Stimulated activated CD4-positive, alpha-beta T cell treated with anti-CD3 and anti-CD28 coated beads, Interleukin-1b, Interleukin-23, amount 100 ng/mL, for 24 hours (primary cell): ENCODE measurements at regions not wholly inside any gene's neighbourhood (a gene's known extent, or its start where the extent isn't known, plus 50 kb on each side); places are given as distances from the start of the nearest gene placed in this dataset.

Experiments
- DNase-seq, 4 experiments: peaks; one replicate each; pipeline ENCODE4 v3.0.0-alpha.2; 2020; ENCODE audit warnings: low read depth in 4 of 4, low spot score in 1 of 4

DNA sequence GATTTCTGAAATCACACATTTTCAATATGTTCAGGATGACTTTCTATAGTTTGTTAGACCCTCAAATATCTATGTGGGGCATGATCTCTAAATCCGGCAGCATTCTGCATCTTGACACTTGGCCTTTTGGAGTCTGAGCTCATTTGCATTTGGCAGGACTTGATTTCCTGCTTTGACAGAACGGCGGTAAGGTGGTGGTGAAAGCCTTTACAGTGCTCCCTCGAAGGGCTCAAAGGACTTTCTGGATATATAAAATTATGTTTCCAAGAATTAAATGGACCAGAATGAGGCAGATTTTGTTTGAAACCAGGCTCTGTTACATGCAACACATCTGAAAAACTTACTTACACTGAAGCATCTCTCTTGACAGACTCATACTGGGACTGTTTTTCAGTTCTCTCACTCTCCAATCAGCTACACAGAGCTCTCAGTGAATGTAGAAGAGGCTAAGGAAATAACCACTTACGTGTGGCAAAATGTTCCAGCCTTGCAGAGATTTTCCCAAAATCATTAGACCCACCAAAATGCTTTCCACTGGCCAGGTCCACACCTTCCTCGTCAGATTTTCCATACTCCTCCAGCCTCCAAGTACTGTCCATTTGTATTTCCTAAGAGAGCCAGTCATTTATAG lies 207.2 kb downstream of the SPRY2 start:
- no peak for DNase-seq

DNA sequence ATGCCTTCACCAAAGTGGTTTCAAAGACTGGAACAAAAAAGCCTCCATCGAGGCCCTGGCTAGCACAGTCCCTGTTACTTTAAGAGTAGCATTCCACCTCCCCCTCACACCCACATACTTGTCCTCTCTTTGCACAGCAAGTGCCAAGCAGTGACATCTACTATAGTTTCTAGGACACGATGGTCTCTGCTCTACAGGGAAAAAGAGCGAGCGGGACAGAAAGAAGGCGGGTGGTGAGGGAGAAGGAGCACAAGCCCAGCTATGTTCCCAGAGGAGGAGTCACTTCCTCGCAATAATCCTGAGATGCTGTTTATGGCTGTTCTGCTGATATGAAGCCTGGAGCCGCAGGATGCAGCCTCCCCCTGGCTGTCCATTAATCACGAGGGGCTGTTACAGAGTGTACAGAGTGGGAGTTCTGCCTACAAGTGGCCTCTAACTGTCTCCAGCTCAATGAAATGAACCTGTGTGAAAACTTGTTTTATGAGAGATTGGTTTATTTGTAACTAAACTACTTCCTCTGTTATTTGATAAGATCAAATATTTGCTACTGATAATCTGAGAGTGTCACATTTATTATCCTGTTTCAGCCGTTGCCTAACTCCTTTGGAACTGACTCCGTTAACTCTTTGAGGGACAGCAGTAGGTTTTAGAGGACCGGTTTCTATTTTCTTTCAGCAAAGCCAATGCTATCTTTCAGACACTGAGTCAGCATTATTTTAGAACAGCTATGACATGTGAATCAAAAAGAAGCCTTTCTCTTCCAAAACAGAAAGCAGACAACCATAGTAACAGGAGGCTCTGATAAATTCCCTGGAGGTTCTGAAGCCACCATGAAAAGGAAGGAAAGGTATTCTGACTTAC lies 208.0 kb downstream of the SPRY2 start:
- no peak for DNase-seq

DNA sequence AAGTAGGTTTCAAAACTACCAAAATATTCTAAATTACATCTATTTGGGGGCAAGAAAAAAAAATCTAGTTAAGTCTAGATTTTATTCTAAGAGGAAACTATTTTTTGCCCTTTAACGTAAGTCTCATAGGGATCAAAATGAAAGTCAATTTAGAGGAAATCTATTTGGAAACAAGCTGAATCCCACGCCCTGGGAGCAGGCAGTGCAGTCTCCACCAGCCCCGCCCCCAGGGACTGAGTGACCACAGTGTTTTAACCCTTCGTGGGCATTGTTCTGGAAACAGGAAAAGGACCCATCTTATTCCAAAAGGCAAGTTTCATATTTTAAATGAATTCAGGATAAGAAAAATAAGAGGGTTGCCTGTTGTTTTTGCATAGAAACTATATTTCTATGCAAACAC lies 209.7 kb downstream of the SPRY2 start:
- DNase-seq: no peak

DNA sequence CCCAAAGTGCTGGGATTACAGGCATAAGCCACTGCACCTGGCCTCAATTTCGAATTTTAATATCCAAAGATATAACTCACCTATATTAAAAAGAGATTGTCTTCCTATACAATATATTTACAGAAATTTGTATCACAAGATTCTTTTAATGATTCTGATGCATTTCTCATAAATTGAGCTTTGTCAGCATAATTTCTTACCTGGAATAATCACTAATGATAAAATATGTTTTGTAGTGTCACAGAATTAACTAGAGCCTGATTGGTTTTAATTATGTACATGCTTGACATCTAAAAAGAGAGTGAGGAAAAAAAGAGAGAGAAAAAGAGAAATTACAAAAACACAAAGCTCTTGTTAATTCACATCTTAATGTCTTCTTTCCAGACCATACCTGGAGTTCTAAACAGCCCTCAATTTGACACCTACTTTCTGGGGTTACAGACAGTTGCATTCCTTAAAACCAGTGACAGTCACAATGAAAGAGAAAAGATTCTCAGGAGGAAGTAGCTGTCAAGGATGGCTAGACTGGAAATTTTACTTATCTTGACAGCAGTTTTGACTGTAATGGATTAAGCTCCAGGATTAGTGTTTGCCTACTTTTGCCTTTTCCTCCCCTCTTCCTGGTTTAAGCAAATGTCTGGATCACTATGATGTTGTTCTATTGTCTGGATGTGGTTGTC lies 214.4 kb downstream of the SPRY2 start:
- DNase-seq: no peak

DNA sequence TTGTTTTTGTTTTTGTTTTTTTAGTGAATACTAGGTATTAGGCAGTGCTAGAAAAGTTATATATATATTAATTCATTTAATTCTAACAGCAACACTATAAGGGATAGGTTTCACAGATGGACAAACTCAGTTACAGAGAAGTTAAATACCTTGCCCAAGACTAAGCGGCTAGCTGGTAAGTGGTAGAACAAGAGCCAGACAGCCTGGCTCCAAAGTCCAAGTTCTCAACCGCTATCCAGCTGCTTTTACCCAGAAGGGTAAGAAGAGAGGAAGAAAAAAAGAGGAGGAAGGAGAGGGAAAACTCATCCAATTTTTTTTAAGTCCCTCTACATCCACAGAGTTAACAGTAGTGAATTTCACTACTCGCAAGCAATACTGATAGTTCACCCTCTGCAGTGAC lies 217.0 kb downstream of the SPRY2 start:
- DNase-seq: no peak

DNA sequence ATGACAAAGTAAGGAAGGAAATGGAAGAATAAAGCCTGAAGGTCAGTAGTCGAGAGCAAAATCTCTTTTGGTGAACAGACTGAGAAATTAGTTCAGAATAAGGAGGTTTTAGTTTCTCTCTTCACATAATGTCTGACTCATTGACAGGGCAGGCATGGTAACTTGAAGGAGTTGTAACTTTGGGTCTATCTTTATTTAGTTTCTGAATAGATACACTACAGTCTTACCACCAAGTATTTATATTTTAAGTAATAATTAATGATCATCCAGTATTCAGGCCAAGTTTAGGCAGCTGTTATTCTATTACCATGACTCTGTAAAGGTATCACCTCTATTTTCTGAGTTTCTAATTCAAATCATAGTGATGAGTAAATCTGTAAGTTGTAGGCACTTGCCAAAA lies 219.9 kb downstream of the SPRY2 start:
- DNase-seq: no peak

DNA sequence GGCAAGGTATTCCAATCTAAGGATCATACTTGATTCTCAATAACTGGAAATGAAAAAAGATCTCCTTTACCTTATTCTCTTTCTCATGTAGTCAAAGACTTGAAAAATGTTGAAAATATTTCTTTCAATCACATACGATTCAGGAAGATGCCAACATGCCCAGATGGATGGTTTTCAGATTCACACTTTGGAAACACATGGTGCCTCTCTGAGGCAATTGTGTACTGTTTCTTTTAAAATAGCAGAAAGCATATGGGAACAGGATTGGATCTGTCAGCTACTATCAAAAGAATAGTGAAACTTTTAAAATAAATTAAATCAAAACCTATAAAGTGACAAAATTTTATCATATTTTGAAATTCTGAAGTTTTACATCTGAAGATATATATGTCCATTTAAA lies 222.4 kb downstream of the SPRY2 start:
- no peak for DNase-seq

DNA sequence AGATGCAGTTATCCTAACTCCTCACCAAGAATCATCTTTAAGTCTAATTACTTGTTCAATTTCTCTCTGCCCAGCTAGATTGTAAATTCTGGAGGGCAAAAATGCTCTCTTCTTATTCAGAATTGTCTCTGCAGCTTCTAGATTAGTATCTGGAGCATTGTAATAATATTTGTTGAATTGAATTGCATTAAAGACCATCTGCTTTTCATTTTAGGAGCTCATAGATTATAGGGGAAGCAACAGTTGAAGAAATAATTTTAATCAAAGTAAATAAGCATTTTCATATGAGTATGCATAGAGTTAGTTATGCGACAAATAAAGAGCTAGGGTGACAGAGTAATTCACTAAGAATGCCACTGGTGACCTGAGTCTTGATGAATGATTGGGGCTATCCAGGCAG lies 222.8 kb downstream of the SPRY2 start:
- DNase-seq: no peak

DNA sequence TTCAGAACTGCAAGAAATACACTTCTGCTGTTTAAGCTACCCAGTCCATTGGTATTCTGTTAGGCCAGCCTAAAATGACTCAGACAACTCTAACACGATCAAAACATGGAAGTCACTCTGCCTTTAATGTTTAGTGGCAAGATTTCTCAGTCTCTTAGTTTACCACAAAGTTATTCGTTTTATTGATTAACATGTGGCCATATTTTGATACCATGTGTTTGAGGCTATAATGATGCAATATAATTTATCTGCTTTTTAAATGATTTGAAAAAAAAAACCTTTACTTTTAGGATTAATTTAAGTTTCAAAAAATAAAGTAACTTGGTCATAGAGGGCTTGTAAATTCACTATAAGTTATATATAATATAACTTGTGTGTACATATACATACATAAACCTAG lies 223.4 kb downstream of the SPRY2 start:
- DNase-seq: no peak

DNA sequence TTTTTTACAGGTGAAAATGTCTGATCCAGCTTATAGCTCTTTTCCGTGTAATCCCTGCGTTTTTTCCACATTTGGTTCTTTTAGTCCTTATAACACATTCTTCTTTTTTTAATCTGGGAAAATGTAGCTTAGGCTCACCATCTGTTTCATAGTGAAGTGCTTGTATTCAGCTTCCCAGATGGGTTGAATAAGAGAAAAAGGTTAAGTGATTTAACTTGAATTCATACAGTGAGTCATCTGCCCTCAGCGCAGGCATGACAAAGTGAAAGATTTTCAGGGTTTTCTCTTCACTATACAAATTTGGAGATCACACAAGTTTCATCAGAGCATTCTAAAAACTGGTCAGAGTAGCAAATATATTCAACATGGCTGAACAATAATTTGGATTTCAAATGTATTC lies 224.8 kb downstream of the SPRY2 start:
- no peak for DNase-seq

DNA sequence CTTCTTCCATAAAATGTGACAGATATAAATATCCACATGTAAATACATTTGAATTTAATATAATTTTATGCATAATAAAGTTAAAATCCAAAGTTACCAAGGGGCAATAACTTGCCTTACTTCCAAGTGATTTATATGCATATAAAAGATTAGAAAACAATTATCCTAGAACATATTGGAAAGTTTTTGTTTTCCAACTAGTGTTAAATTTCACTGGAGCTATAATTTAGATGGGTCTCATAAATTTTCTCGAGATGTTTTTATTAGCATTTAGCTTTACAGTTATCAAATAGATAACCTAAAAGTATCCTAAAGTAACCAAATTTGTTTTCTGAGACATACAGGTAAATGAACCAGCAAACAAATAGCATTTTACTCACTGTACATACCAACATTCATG lies 225.3 kb downstream of the SPRY2 start:
- DNase-seq: no peak

DNA sequence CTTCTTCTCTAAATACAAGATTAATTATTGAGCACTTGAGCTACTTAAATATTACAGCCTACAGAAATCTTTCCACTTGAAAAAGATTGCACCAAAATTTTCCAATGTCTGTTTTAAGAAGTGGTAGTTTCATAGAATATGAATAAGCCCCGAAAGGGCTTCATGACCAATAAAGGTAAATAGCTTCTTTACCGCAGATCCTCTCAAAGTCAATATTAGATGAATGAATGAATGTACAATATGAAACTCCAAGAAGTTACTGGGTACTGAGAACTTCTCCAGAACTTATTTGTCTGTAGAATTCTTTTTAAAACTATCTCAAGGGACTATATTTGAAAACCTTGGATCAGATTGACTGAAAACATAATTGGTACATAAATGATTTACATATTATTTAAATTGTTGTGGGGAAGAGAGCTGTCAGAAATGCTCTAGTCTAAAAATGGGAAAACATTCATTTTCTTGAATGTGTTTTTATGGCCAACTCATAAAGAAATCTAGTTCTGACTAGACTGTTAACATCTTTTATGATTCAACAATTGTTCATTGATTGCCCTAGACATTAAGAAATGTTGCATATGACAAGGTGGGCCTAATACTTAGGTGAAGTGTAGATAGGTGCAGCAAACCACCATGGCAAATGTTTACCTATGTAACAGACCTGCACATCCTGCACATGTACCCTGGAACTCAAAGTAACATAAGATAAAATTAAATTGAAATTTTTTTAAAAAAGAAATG lies 227.0 kb downstream of the SPRY2 start:
- DNase-seq: no peak

DNA sequence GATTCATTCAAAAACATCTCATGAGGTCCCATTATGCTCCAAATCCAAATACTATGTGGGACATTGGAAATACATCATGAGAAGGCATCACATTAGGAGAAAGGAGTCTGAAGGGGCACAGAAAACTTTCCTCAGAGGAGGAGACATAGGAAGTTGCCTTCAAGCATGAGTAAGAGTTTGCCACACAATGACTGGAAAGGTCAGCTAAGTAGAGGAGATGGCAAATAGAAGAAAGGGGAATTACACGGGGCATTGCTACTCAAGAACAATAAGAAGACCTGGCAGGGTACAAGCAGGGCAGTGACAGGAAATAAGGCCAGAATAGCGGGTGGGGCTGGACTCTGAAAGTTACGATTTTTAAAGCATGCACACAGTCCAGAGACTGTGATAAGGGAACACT lies 231.6 kb downstream of the SPRY2 start:
- no peak for DNase-seq

DNA sequence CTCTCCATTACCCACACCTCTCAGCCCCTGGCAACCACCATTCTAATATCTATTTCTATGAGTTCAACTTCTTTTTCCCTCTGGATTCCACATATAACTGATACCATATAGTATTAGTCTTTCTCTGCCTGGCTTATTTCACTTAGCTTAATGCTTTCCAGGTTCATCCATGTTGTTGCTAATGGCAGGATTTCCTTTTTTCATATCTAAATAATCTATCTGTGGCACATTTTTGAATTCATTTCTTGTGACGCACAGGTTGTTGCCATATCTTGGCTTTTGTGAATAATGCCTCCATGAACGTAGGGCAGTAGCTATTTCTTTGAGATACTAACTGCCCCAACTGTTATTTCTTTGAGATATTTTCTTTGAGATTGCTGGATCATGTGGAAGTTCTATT lies 235.6 kb downstream of the SPRY2 start:
- DNase-seq: no peak

DNA sequence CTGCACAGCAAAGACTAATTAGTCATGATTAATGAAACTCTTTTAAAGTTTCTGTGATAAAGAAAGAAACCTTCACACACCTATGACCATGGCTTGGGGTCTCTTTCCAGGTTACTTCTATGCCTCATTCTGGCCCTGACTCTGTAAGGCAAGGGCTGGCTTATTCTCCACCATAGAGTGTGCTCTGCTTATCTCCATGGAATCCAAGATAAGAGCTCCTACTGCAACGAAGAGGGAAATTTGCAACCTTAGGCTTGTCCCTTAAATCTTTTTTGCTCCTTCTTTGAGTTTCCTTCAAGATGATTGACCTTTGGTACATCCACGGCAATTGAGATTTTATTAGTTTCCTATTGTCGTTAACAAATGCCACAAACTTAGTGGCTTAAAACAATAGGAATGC lies 239.9 kb downstream of the SPRY2 start:
- DNase-seq: no peak

DNA sequence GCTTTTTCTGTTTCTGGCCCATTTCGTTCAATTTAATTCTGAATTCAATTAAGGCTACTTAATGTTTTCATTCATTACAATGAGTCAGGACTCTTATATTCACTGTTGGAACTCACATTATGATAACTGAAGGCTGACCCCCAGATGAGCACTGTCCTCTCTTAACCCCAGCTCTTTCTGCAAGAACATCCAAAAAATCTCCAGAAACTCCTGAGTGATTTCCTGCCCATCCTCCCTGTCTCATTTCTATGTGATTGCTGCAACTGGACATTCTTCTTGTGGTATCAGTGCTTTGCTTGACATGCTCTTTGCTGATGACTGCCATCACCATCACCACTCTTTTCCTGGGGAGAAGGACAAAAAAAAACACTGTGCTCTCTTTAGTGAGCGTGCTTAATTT lies 240.3 kb downstream of the SPRY2 start:
- DNase-seq: no peak

DNA sequence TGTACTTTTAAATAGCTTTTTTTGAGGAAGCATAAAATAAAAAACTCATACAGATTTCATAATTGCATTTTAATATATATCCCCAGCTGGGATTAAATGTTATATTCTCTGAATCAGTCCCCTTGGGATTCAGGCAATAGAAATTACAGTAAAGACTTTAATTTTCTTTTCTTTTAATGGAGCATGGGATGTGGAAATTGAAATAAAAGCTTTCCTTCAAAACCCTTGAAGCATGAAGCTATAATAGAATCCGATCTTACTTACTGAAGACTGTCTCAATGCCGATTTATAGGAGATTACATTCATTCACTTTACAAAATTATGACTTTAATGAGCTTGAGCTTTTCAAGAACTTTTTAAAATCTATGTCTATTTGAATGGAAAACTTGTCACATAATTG lies 243.4 kb downstream of the SPRY2 start:
- no peak for DNase-seq

DNA sequence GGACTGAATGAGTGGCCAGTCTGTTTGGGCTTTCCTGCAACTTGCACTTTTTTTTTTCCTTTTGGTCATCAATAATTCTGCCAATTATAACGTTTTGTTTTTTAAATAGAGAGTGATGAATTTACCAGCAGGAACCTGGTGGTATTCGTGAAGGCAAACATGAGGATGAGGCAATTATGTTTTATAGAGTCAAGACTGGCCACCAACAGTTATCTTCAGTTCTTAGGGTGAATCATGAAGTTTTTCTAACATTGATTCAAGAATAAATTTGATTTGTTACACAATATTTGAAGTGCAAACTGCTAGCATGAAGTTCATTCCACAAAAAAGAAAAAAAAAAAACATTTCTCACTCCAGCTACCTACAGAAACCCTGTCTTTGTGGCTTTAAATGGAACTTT lies 244.5 kb downstream of the SPRY2 start:
- DNase-seq: no peak

DNA sequence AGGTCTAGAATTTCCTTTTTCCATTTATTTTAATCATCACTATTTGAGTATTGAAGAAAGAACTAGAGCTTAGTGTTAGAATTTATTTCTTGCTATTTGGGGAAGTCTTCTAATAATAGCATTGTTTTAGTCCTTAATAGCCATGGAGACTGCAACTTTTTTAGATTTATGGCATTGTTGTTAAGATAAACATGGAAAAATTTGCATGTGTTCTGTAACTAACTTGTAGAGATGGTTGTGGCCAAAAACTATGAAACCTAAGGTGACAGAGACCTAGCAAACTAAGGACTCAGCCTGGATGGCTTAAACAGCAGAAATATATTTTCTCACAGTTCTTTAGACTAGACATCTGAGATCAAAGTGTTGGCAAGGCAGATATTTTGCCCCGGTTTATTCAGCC lies 246.4 kb downstream of the SPRY2 start:
- DNase-seq: no peak

DNA sequence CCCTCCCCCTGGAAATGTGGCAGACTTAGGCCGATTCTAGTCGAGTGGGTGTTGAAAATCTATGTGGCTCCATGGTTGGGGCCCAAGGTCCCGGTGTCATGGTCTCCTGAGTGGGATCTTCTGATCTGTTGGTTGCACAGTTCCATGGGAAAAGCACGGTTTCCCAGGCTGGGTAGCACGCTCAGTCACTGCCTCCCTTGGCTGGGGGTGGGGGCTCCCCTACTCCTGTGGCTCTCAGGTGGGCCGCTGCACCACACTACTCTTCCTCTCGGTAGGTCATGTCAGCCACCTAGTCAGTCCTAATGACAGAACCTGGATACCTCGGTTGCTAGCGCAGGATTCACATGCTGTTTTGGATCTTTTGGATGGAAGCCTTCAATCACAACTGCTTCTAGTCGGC lies 247.0 kb downstream of the SPRY2 start:
- DNase-seq: no peak

DNA sequence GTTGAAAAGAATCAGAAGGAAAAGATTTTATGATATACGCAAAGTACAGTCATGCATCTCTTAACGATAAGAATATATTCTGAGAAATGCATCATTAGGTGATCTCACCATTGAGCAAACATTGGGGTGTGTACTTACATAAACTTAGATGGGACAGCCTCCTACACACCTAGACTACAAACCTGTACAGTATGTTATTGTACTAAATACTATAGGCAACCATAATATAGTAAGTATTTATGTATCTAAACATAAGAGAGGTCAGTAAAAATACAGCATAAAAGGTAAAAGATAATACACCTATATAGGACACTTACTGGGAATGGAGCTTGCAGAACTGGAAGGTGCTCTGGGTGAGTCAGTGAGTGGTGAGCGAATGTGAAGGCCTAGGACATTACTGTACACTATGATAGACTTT lies 254.6 kb downstream of the SPRY2 start:
- DNase-seq: no peak
